ENCODE measurements at regions not wholly inside any gene's neighbourhood (a gene's known extent, or its start where the extent isn't known, plus 50 kb on each side); places are given as distances from the start of the nearest gene placed in this dataset.

- no peak for TF ChIP-seq GATA3 (IDR thresholded peaks at IDR 0.05; ENCODE audit: low read depth, low read length)
- TF ChIP-seq GATA2 (IDR thresholded peaks at IDR 0.05; ENCODE audit: low read depth, low read length), result no peak
Measured at GRCh38 chr3:64943866-64944265, 256.1 kb upstream of the ADAMTS9 start.
